Osteocyte (in vitro differentiated cells): ENCODE measurements at regions not wholly inside any gene's neighbourhood (a gene's known extent, or its start where the extent isn't known, plus 50 kb on each side); places are given as distances from the start of the nearest gene placed in this dataset.

Experiments used
- DNase-seq: peaks from one replicate; pipeline ENCODE4 v3.0.0; 2021; ENCODE audit warnings: mixed read lengths; ENCODE audit not compliant: unreplicated experiment; ENCODE audit errors: extremely low spot score
- H3K27ac Mint-ChIP-seq: one replicate; pipeline ENCODE4 v1.8.0; 2021; ENCODE audit warnings: mild to moderate bottlenecking, mixed read lengths; ENCODE audit not compliant: unreplicated experiment
- H3K27me3 Mint-ChIP-seq: one replicate; pipeline ENCODE4 v1.8.0; 2021; ENCODE audit warnings: mixed read lengths; ENCODE audit not compliant: unreplicated experiment
- H3K36me3 Mint-ChIP-seq: one replicate; pipeline ENCODE4 v1.8.0; 2021; ENCODE audit warnings: mixed read lengths; ENCODE audit not compliant: unreplicated experiment
- H3K4me1 Mint-ChIP-seq: one replicate; pipeline ENCODE4 v1.8.0; 2021; ENCODE audit warnings: mixed read lengths; ENCODE audit not compliant: unreplicated experiment
- H3K4me3 Mint-ChIP-seq: one replicate; pipeline ENCODE4 v1.8.0; 2021; ENCODE audit warnings: mild to moderate bottlenecking, moderate library complexity, mixed read lengths; ENCODE audit not compliant: unreplicated experiment
- H3K9me3 Mint-ChIP-seq: one replicate; pipeline ENCODE4 v1.8.0; 2021; ENCODE audit warnings: mixed read lengths; ENCODE audit not compliant: unreplicated experiment
- TF ChIP-seq, protein P1 (sequence below): fragments of 200-600 bp; sonication (generic); IDR thresholded peaks from 2 replicates; pipeline ENCODE4 v1.5.0; 2021; ENCODE audit warnings: antibody characterized with exemption, mild to moderate bottlenecking, moderate library complexity

DNA sequence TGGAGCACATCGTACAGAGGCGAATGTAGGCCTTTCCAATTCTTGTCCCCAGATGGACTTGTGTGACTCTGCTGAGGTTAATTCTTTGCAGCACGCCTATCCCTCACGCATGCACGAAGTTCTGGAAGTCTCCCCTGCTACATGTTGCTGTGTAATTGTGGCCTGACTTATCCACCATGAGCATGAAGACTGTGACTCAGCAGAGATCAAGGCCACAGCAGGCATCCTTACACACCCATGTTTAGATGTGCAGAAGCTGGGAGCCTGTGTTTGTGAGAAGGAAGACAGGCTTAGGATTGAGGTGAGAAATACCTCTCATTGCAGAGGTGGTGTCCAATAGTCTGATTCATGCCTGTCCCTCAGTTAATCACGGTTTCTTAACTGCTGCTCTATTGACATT is 135.6 kb downstream of the ICE1 start:
- Mint-ChIP-seq H3K4me1 (no peaks in the 10 kb centered on the region), H3K36me3 (no peaks in the 10 kb centered on the region), H3K4me3 (no peak overlapping the region), H3K27me3 (no peaks in the 10 kb centered on the region), H3K27ac (no peak overlapping the region), H3K9me3 (peaks cover 7% of the 10 kb centered on the region)
- TF ChIP-seq, protein P1, sequence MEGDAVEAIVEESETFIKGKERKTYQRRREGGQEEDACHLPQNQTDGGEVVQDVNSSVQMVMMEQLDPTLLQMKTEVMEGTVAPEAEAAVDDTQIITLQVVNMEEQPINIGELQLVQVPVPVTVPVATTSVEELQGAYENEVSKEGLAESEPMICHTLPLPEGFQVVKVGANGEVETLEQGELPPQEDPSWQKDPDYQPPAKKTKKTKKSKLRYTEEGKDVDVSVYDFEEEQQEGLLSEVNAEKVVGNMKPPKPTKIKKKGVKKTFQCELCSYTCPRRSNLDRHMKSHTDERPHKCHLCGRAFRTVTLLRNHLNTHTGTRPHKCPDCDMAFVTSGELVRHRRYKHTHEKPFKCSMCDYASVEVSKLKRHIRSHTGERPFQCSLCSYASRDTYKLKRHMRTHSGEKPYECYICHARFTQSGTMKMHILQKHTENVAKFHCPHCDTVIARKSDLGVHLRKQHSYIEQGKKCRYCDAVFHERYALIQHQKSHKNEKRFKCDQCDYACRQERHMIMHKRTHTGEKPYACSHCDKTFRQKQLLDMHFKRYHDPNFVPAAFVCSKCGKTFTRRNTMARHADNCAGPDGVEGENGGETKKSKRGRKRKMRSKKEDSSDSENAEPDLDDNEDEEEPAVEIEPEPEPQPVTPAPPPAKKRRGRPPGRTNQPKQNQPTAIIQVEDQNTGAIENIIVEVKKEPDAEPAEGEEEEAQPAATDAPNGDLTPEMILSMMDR: no peak
- no peak for DNase-seq

DNA sequence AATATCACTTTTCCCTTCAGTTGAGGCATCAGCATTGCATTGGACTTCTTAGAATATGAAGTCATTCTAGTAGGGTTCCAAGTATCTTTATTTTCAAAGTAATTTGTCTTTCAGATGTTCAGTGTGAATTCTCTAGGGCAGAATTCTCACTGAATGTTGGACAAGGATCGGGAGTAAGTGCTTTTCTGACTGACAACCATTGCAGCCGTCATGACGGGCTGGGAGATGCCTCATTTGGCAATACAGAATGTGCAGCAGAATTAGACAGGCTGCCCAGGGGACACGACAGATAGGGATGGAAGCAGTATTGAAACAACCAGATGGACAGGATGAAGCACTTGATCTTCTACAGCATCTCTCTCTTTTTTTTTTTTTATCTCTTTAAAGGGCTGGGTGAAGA is 129.0 kb downstream of the ICE1 start:
- no peaks in the 10 kb centered on the region for H3K4me1 Mint-ChIP-seq
- peaks cover 16% of the 10 kb centered on the region for H3K9me3 Mint-ChIP-seq
- no peaks in the 10 kb centered on the region for H3K27me3 Mint-ChIP-seq
- H3K27ac Mint-ChIP-seq: no peak overlapping the region
- DNase-seq: no peak
- TF ChIP-seq, protein P1: no peak
- no peaks in the 10 kb centered on the region for H3K36me3 Mint-ChIP-seq
- no peak overlapping the region for H3K4me3 Mint-ChIP-seq

DNA sequence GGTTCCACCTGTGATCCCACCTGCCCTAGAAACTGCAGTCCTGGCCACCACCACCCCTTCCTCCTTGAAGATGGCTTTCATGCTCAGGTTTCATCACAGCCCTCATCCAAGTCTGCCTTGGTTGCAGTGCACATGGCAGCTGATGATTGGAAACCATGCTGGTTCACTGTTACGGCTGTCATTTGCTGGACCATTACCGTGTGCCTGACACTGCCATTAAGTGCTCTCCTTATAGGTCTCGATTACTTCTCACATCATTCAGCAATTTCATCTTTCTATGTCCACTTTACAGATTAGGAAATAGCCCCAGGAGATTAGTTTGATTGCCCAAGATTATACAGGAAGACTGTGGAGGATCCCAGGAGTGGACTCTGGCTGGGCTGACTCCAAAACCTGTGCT is 123.9 kb downstream of the ICE1 start:
- H3K9me3 Mint-ChIP-seq: peaks cover 2% of the 10 kb centered on the region
- DNase-seq: no peak
- no peaks in the 10 kb centered on the region for H3K36me3 Mint-ChIP-seq
- no peak overlapping the region for H3K27ac Mint-ChIP-seq
- H3K4me3 Mint-ChIP-seq: no peak overlapping the region
- H3K4me1 Mint-ChIP-seq: no peaks in the 10 kb centered on the region
- TF ChIP-seq, protein P1: no peak
- no peaks in the 10 kb centered on the region for H3K27me3 Mint-ChIP-seq

DNA sequence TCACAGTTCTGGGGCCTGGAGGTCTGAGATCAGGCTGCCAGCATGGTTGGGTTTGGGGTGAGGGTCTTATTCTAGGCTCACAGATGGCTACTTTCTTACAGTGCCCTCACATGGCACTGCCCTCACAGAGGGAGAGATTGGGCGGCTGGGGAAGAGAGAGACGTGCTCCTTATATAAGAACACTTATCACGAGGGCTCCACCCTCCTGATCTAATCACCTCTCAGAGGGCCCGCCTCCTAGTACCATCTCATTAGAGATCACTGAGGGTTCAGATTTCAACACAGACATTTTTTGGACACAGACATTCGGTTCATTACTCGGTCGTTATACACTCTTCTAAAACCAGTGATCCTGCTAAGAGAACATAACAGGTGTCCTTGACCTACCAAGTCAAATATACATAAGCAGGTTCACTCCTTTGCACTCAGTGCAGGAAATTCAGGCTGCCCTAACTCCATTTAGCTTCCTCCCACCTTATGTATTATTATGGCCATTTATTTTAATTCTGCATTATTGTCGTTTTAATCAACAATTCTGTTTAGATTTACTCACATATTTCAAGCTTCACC is 121.7 kb downstream of the ICE1 start:
- Mint-ChIP-seq H3K36me3 (no peaks in the 10 kb centered on the region), H3K4me3 (no peak overlapping the region), H3K4me1 (no peaks in the 10 kb centered on the region), H3K27ac (no peak overlapping the region), H3K9me3 (no peaks in the 10 kb centered on the region), H3K27me3 (no peaks in the 10 kb centered on the region)
- no peak for DNase-seq
- TF ChIP-seq, protein P1: no peak

DNA sequence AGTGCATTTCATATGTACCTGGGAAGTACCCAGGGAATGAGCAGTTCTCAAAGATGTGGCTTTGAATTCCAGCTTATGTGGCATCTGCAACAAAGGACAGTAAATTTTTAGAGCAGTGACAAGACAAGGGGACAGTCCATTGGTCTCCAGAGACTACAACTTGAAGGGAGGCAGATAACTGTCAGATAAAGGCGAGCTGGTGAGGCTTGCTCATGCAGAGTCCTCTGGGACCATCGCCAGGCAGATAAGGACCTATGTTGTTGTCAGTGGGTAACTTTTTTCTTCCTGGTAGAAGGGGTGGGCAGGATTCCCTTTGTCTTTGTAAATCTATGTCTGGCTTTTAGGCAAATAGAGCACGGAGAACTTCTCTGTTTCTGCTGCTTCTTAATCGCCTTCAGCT is 120.2 kb downstream of the ICE1 start:
- H3K27me3 Mint-ChIP-seq: no peaks in the 10 kb centered on the region

More for the DNA sequence above, 120.2 kb downstream of the ICE1 start:
- Mint-ChIP-seq H3K27ac (no peak overlapping the region), H3K4me3 (no peak overlapping the region), H3K9me3 (no peaks in the 10 kb centered on the region), H3K36me3 (no peaks in the 10 kb centered on the region), H3K4me1 (no peaks in the 10 kb centered on the region)
- TF ChIP-seq, protein P1: no peak
- no peak for DNase-seq
